Lower lobe of right lung (tissue), 2 donors: ENCODE measurements at regions not wholly inside any gene's neighbourhood (a gene's known extent, or its start where the extent isn't known, plus 50 kb on each side); places are given as distances from the start of the nearest gene placed in this dataset.
"Not testable (repeated sequence)": the region's sequence is repeated elsewhere in the genome, so short reads cannot be mapped to it uniquely, and the experiment has no call there.

Source experiments
- ATAC-seq, 2 donors: fragments of 200-7000 bp; cut with Tn5 transposase; one replicate each; pipeline ENCODE4 v1.9.1; 2020 to 2022; ENCODE audit warnings: mild to moderate bottlenecking in 2 of 2, moderate library complexity in 2 of 2
- DNase-seq: peaks from one replicate; pipeline ENCODE4 v3.0.0-alpha.2; 2020
- H3K27ac ChIP-seq: fragments of 200-600 bp; one replicate; pipeline ENCODE4 v1.8.0; 2022
- H3K27me3 ChIP-seq: fragments of 200-600 bp; one replicate; pipeline ENCODE4 v1.8.0; 2022; ENCODE audit warnings: low read depth
- H3K36me3 ChIP-seq: fragments of 200-600 bp; one replicate; pipeline ENCODE4 v1.8.0; 2022; ENCODE audit warnings: mild to moderate bottlenecking
- H3K4me1 ChIP-seq: fragments of 200-600 bp; one replicate; pipeline ENCODE4 v1.8.0; 2022
- H3K4me3 ChIP-seq: fragments of 200-600 bp; one replicate; pipeline ENCODE4 v1.8.0; 2022; ENCODE audit warnings: mild to moderate bottlenecking
- H3K9me3 ChIP-seq: fragments of 200-600 bp; one replicate; pipeline ENCODE4 v1.8.0; 2022
- intact Hi-C: fragments of 100-400 bp; cut with DNase I; formaldehyde crosslinking; loops from one replicate; pipeline ENCODE4 v1.11.0; 2022
- TF ChIP-seq, protein P1 (sequence below): fragments of 200-600 bp; IDR thresholded peaks from one replicate; pipeline ENCODE4 v1.8.0; 2022; ENCODE audit warnings: antibody characterized with exemption, mild to moderate bottlenecking
- donor health status: DM: no; HTN: yes; CAD: no; lungs with severe emphysema.

DNA sequence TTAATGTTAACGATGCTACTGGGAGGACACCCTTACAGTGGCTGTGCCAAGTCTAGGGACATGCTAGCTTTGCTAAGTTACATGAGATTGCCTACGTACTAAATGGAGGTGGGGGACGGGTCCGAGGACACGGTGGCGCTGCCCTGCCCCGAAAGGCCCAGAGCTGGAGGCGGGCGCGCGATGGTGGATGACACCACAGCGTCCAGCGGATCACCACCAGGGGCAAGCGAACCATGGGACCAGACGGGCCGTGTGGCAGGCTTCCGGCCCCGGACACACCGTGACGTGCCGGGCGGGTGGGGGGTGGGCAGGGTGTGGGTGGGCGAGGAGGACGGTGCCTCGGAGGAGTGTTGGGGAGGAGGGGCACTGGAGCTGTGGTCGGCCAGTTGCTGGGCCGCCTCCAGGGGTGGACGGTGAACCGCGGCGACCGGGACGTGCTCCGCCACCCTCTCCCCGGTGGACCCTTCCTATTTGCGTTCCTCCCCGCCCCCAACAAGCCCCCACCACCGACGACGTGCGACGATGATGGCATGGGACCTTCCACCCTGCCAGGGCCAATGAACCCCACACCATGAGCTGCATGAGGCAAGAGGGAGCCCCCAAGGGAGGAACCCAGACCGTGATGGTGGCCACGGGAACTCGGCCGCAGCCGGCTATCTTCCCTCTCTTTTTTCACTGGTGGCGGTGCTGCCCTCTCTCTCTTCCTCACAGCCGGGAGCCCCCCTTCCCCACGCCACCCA lies 773.3 kb upstream of the DEFB115 start:
- H3K4me1 ChIP-seq: no peaks in the 10 kb centered on the region
- DNase-seq (no peak), ATAC-seq (no peak)
- no peaks in the 10 kb centered on the region for H3K36me3 ChIP-seq
- H3K27me3 ChIP-seq: peaks cover 12% of the 10 kb centered on the region
- TF ChIP-seq, protein P1, sequence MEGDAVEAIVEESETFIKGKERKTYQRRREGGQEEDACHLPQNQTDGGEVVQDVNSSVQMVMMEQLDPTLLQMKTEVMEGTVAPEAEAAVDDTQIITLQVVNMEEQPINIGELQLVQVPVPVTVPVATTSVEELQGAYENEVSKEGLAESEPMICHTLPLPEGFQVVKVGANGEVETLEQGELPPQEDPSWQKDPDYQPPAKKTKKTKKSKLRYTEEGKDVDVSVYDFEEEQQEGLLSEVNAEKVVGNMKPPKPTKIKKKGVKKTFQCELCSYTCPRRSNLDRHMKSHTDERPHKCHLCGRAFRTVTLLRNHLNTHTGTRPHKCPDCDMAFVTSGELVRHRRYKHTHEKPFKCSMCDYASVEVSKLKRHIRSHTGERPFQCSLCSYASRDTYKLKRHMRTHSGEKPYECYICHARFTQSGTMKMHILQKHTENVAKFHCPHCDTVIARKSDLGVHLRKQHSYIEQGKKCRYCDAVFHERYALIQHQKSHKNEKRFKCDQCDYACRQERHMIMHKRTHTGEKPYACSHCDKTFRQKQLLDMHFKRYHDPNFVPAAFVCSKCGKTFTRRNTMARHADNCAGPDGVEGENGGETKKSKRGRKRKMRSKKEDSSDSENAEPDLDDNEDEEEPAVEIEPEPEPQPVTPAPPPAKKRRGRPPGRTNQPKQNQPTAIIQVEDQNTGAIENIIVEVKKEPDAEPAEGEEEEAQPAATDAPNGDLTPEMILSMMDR: no peak
- H3K9me3 ChIP-seq: peaks cover 5% of the 10 kb centered on the region
- H3K27ac ChIP-seq: no peak overlapping the region
- no peak overlapping the region for H3K4me3 ChIP-seq
- intact Hi-C loops: no loop called here

DNA sequence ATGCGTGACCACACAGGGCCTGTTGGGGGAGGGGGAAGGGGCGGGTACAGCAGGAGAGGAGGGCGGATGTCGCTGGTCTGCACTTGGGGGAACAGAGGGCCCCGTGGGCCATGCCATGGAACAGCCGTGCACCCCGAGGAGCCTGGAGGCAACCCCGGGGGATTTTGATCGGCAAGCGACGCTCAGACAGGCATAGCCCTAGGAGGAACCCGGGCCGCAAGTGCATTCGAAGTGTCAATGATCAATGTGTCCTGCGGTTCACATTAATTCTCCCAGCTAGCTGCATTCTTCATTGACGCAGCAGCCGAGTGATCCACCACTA lies 772.8 kb upstream of the DEFB115 start:
- DNase-seq (no peak), ATAC-seq (no peak)
- H3K36me3 ChIP-seq: no peaks in the 10 kb centered on the region
- H3K4me1 ChIP-seq: no peaks in the 10 kb centered on the region
- H3K27ac ChIP-seq: no peak overlapping the region
- TF ChIP-seq, protein P1: no peak
- H3K27me3 ChIP-seq: peaks cover 12% of the 10 kb centered on the region
- peaks cover 5% of the 10 kb centered on the region for H3K9me3 ChIP-seq
- intact Hi-C loops: no loop called here
- H3K4me3 ChIP-seq: no peak overlapping the region

DNA sequence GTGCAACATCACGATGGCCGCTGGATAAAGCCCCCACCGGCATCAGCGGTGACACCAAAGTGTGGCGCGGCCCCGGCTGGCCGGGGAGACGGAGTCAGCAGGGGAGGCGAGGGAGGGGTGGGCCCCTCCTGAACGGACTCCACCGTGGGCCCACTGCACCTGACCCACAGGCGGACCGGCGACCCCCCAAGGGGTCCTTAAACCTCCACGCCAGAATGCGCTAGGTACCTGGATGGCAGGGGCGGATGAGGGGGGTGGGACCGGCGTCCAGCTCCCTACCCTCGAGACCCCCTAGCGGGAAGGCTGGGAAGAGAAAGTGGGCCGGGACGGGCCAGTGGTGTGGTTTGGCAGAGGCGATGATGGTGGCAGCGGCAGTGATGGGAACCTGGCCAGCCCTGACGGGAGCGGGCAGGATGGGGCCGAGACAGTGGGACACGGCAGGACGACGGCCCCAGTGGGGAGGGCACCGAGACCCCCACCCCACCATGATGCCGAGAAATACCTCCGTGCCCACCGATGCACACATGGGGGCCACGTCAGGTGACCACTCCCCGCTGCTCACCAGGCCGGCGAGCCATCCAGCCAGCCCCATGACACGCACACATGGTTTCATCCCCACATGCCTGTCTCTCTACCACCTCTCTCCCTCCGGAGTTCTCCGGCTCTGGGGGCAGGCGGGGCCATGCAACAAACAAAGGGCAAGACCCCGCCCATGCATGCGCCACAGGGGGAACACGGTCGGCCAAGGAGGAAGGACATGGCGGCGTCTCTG lies 771.9 kb upstream of the DEFB115 start:
- peaks cover 1% of the 10 kb centered on the region for H3K9me3 ChIP-seq

DNA sequence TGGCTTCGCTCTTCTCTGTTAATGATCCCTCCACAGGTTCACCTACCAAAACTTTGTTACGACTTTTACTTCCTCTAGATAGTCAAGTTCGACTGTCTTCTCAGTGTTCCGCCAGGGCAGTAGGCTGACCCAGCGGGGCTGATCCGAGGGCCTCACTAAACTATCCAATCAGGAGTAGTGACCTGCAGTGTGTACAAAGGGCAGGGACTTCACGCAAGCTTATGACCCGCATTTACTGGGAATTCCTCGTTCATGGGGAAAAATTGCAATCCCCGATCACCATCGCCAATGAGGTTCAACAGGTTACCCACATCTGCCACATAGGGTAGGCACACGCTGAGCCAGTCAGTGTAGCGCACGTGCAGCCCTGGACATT lies 771.4 kb upstream of the DEFB115 start:
- no peak overlapping the region for H3K27ac ChIP-seq
- no peaks in the 10 kb centered on the region for H3K4me1 ChIP-seq
- TF ChIP-seq, protein P1: no peak
- H3K27me3 ChIP-seq: peaks cover 12% of the 10 kb centered on the region
- no peaks in the 10 kb centered on the region for H3K9me3 ChIP-seq
- intact Hi-C loops: no loop called here
- H3K4me3 ChIP-seq: no peak overlapping the region
- no peaks in the 10 kb centered on the region for H3K36me3 ChIP-seq
- DNase-seq (no peak), ATAC-seq (no peak)

More for the DNA sequence above, 771.9 kb upstream of the DEFB115 start:
- TF ChIP-seq, protein P1: no peak
- no peaks in the 10 kb centered on the region for H3K4me1 ChIP-seq
- H3K27ac ChIP-seq: no peak overlapping the region
- DNase-seq: no peak
- H3K36me3 ChIP-seq: no peaks in the 10 kb centered on the region
- H3K27me3 ChIP-seq: peaks cover 12% of the 10 kb centered on the region
- intact Hi-C loops: no loop called here
- no peak overlapping the region for H3K4me3 ChIP-seq
- peak in 1 of 2 donors; percentile 45 for ATAC-seq

DNA sequence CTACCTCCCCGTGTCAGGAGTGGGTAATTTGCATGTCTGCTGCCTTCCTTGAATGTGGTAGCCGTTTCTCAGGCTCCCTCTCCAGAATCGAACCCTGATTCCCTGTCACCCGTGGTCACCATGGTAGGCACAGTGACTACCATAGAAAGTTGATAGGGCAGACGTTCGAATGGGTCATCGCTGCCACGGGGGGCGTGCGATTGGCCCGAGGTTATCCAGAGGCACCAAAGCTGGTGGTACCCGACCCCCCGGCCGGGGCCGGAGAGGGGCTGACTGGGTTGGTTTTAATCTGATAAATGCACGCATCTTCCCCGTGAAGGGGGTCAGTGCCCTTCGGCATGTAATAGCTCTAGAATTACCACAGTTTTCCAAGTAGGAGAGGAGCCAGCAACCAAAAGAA lies 770.0 kb upstream of the DEFB115 start:
- ATAC-seq, H3K36me3 ChIP-seq, H3K9me3 ChIP-seq, H3K4me3 ChIP-seq, H3K4me1 ChIP-seq, H3K27ac ChIP-seq, intact Hi-C loops, DNase-seq: not testable (repeated sequence)
- H3K27me3 ChIP-seq: peaks cover 12% of the 10 kb centered on the region
